Memory B cell (primary cell): ENCODE measurements at regions not wholly inside any gene's neighbourhood (a gene's known extent, or its start where the extent isn't known, plus 50 kb on each side); places are given as distances from the start of the nearest gene placed in this dataset.

ENCODE experiments used
- ATAC-seq: fragments of 150-1000 bp; cut with Tn5 transposase; 2 replicates; pipeline ENCODE4 v1.10.0; 2021; ENCODE audit warnings: low read depth, mild to moderate bottlenecking, moderate library complexity
- DNase-seq, 2 donors: peaks; one replicate each; pipeline ENCODE4 v3.0.0; 2022; ENCODE audit warnings: low spot score in 2 of 2
- H3K27ac Mint-ChIP-seq: one replicate; pipeline ENCODE4 v1.8.0; 2022; ENCODE audit warnings: mild to moderate bottlenecking, moderate library complexity, mixed read lengths
- H3K27me3 Mint-ChIP-seq: one replicate; pipeline ENCODE4 v1.8.0; 2022; ENCODE audit warnings: mixed read lengths
- H3K36me3 Mint-ChIP-seq: one replicate; pipeline ENCODE4 v1.8.0; 2022; ENCODE audit warnings: mild to moderate bottlenecking, mixed read lengths
- H3K4me1 Mint-ChIP-seq: one replicate; pipeline ENCODE4 v1.8.0; 2022; ENCODE audit warnings: mixed read lengths
- H3K4me3 Mint-ChIP-seq: one replicate; pipeline ENCODE4 v1.8.0; 2022; ENCODE audit warnings: mild to moderate bottlenecking, moderate library complexity, mixed read lengths
- H3K9me3 Mint-ChIP-seq: one replicate; pipeline ENCODE4 v1.8.0; 2022; ENCODE audit warnings: mixed read lengths

DNA sequence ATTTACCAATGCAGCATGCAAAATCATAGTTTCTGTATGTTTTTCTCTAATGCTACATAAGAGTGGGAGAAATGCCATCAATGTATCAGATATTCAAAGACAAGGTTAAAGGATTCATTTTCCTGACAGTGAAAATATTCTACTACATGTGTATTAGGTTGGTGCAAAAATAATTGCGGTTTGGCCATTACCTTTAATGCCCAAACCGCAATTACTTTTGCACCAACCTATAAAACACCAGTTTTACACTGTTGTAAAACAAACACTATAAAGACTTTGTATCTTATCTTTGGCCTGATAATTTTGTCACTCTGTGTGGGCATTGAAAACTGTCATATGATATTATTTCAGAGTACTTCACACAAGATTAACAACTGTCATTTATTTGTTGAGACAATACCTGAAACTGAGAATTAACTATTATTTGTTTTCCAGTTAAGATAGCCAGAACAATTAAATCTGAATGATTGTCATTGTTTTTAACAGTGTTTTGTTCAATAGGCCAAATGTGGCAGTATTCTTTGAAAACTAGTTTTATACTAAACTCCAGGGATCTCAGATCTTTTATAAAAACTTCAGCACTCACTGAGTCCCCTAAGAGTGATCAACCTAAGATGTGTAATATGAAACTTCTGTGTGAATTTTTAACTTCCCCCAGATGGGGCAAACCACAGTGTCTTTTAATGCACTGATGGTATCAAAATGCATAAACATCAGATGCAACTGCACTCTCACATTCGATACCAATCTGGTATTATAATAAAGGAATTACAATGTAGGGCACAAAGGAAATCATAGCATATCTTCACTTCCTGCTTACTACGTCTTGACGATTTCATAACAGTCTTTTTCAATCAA, 53.8 kb upstream of the FBN2 start:
- no peak for ATAC-seq
- H3K4me1 Mint-ChIP-seq: no peaks in the 10 kb centered on the region
- no peaks in the 10 kb centered on the region for H3K27me3 Mint-ChIP-seq
- H3K9me3 Mint-ChIP-seq: no peaks in the 10 kb centered on the region
- H3K4me3 Mint-ChIP-seq: no peak overlapping the region
- H3K36me3 Mint-ChIP-seq: no peaks in the 10 kb centered on the region
- no peak overlapping the region for H3K27ac Mint-ChIP-seq
- no peak for DNase-seq

DNA sequence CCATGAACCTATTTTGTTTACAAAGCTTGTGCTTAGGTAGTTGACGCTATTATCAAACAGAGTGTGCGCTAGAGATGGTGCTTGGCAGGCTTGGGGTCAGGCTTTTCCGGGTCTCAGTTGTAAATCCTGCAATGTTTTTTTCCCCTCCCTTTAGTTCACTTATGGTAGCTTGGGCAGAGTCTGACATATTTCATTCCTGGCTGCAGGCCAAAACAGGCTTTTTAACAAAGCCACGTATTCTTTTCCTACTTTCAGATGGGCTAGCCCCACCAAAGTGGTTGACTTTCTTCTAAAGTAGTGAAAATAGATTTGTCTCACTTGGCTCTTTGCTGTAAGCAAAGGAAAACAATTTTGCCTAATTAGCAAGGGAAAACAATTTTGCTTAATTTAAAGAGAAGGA, 58.0 kb upstream of the FBN2 start:
- no peak overlapping the region for H3K27ac Mint-ChIP-seq
- DNase-seq (no peak), ATAC-seq (no peak)
- no peaks in the 10 kb centered on the region for H3K27me3 Mint-ChIP-seq
- no peaks in the 10 kb centered on the region for H3K36me3 Mint-ChIP-seq
- no peaks in the 10 kb centered on the region for H3K9me3 Mint-ChIP-seq
- no peak overlapping the region for H3K4me3 Mint-ChIP-seq
- H3K4me1 Mint-ChIP-seq: no peaks in the 10 kb centered on the region

DNA sequence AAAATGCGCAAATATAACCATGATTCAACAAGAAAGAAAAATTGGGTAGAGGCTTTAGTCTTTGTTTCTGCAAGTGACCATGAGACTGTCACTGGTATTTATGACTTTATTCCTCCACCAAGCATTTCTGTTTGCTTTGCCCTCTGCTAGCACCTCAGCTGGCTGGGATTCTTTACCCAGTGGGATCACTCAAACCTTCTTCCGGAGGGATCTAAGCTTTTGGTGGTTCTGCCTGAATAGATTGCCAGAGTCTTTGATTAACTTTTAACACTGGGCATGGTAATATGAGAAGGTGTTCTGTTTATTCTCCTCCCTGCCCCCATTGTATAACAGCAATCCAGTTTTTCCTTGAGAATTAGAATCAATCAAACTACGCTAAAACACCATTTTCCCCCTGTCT, 59.1 kb upstream of the FBN2 start:
- DNase-seq (no peak), ATAC-seq (no peak)
- Mint-ChIP-seq H3K27ac (no peak overlapping the region), H3K4me1 (no peaks in the 10 kb centered on the region), H3K9me3 (peaks cover 2% of the 10 kb centered on the region), H3K4me3 (no peak overlapping the region), H3K36me3 (no peaks in the 10 kb centered on the region), H3K27me3 (no peaks in the 10 kb centered on the region)

DNA sequence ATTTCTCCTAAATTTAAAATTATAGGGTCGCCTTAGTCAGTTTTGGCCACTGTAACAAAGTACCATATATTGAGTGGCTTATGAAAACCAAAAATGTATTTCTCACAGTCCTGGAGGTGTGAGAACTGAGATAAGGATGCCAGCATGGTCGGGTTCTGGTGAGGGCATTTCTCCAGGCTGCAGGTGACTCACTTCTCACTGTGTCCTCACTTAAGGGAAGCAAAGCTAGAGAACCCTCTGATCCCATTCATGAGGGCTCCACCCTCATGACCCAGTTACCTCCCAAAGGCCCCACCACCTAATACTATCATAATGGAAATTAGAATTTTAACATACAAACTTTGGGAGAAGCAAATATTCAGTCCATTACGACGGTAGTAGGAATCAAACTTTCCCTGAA, 75.1 kb upstream of the FBN2 start:
- H3K4me1 Mint-ChIP-seq: no peaks in the 10 kb centered on the region
- no peaks in the 10 kb centered on the region for H3K27me3 Mint-ChIP-seq
- ATAC-seq: no peak
- peaks cover 2% of the 10 kb centered on the region for H3K9me3 Mint-ChIP-seq
- no peaks in the 10 kb centered on the region for H3K36me3 Mint-ChIP-seq
- H3K4me3 Mint-ChIP-seq: no peak overlapping the region
- DNase-seq: no peak
- no peak overlapping the region for H3K27ac Mint-ChIP-seq

DNA sequence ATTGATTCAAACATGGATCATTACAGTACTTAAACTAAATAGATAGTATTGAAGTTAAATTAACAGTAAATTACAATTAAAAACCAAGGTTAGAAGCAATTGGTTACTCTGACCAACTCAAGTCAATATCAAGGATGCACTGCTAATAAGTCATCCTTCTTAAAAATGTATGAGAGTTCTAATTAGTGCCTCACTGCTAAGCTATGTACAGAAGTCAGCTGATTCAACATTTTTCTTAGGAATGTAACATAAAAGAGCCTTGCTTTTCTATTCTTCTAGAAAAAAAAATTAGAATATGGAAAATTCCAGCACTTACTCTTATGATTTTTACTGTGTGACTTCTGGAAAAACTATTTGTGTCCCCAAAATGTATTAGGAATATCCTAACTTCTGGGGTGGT, 75.7 kb upstream of the FBN2 start:
- ATAC-seq (no peak), DNase-seq (no peak)
- no peaks in the 10 kb centered on the region for H3K4me1 Mint-ChIP-seq
- no peaks in the 10 kb centered on the region for H3K9me3 Mint-ChIP-seq
- no peak overlapping the region for H3K27ac Mint-ChIP-seq
- no peak overlapping the region for H3K4me3 Mint-ChIP-seq
- no peaks in the 10 kb centered on the region for H3K27me3 Mint-ChIP-seq
- no peaks in the 10 kb centered on the region for H3K36me3 Mint-ChIP-seq

DNA sequence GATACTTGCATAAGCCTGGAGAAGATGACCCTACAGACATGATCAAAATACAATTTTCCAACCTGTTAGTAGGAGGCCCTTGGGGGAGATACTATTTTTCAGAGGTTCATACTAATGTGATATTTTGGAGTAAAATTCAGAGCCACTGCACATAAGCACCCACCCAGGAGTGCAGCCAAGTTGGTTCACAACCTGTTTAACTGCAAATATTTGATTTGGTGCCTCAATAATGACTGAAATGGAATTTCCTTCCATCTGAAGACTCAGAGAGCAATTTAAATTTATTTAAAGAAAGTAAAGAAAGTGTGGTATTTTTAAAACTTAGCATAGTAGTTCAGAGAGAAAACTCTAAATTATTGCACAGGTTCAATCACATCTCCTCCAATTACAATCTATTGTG, 77.5 kb upstream of the FBN2 start:
- ATAC-seq: no peak
- DNase-seq: no peak
- no peaks in the 10 kb centered on the region for H3K36me3 Mint-ChIP-seq
- H3K9me3 Mint-ChIP-seq: no peaks in the 10 kb centered on the region
- no peaks in the 10 kb centered on the region for H3K27me3 Mint-ChIP-seq
- H3K27ac Mint-ChIP-seq: no peak overlapping the region
- H3K4me3 Mint-ChIP-seq: no peak overlapping the region
- H3K4me1 Mint-ChIP-seq: no peaks in the 10 kb centered on the region

DNA sequence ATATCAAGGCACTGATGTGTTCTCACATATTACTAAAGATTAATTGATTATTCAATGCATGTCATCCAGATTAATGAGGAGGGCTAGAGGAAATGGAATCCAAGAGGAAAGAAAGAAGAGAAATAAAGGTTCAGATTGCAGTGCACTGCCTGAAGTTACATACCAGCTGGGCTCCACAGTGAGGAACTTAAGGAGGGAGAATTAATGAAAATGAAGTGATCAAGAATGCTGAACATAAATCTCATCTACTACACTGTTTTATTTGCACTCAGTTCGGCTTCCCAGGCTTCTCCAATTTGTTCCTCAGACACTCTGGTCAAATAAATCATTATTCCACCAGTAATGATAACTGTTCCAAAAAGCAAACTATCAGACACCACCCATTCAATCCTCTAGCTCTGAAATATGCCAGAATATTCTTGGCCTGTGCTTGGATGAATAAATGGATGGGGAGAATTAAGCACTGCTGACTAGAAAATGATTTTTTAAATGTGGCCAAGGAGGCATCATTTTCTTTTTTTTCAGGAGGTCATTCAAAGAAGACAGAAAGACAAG, 88.6 kb upstream of the FBN2 start:
- no peaks in the 10 kb centered on the region for H3K36me3 Mint-ChIP-seq
- no peak overlapping the region for H3K27ac Mint-ChIP-seq
- H3K4me1 Mint-ChIP-seq: no peaks in the 10 kb centered on the region
- no peak overlapping the region for H3K4me3 Mint-ChIP-seq
- ATAC-seq: no peak
- no peaks in the 10 kb centered on the region for H3K9me3 Mint-ChIP-seq
- H3K27me3 Mint-ChIP-seq: no peaks in the 10 kb centered on the region
- DNase-seq: no peak

DNA sequence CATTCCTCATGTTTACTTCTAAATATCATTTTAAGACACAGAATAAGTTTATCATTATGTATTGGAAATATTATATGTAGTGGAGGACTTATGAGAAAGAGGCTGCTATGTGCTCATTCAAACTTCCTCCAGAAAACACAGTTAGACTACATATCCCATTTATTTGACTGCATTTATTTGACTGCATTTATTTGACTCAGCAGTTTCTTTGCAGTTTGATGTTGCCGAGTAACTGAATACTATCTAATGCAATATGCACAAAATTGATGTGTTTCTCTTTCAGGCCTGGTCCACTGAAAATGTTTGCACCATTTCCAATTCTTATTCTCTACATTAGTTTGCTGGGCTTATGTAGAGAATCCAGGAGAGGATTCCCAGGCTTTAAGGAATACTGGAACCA, 89.9 kb upstream of the FBN2 start:
- no peaks in the 10 kb centered on the region for H3K9me3 Mint-ChIP-seq
- H3K27ac Mint-ChIP-seq: no peak overlapping the region
- H3K36me3 Mint-ChIP-seq: no peaks in the 10 kb centered on the region
- no peaks in the 10 kb centered on the region for H3K4me1 Mint-ChIP-seq
- no peak overlapping the region for H3K4me3 Mint-ChIP-seq
- ATAC-seq (no peak), DNase-seq (no peak)
- H3K27me3 Mint-ChIP-seq: no peaks in the 10 kb centered on the region

DNA sequence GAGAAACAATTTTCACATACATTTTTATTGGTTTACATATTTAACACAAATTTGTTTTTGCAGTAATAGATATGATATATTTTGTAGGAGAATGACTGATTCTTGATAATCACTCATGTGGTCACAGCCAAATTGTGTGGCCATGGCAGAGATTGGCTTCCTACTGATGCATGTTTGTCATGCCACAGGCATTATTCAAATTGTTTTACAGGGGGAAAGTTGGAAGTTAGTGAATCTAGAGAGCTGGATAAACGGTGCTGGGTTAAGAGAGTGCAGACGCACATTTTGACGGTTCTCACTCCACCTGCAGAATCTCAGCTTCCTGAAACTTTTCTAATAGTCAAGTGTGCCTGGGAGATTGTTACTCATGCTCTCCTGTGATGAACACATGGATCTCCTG, 91.1 kb upstream of the FBN2 start:
- Mint-ChIP-seq H3K4me1 (no peaks in the 10 kb centered on the region), H3K4me3 (no peak overlapping the region), H3K9me3 (no peaks in the 10 kb centered on the region), H3K27me3 (no peaks in the 10 kb centered on the region), H3K36me3 (no peaks in the 10 kb centered on the region), H3K27ac (no peak overlapping the region)
- no peak for DNase-seq
- no peak for ATAC-seq

DNA sequence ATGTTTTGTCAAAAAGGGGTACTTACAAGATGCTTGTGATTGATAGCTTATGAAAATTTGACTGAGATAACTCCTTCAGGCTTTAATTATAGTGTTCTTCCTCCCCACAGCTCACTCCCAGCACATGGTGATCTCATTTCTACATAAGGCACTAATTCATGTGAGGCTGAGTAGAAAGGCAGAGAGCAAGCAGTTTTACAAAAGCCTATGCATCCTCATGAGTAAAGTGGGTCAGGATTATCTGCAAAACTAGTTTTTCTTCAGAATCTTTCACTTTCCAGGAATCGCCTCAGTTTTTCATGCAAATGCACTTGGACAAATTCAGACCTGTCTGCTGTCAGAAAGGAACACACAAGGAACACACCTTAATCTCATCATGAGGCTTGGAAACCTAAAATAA, 92.1 kb upstream of the FBN2 start:
- DNase-seq: no peak
- H3K9me3 Mint-ChIP-seq: no peaks in the 10 kb centered on the region
- ATAC-seq: no peak
- H3K4me3 Mint-ChIP-seq: no peak overlapping the region
- H3K36me3 Mint-ChIP-seq: no peaks in the 10 kb centered on the region
- no peaks in the 10 kb centered on the region for H3K4me1 Mint-ChIP-seq
- no peaks in the 10 kb centered on the region for H3K27me3 Mint-ChIP-seq
- no peak overlapping the region for H3K27ac Mint-ChIP-seq

DNA sequence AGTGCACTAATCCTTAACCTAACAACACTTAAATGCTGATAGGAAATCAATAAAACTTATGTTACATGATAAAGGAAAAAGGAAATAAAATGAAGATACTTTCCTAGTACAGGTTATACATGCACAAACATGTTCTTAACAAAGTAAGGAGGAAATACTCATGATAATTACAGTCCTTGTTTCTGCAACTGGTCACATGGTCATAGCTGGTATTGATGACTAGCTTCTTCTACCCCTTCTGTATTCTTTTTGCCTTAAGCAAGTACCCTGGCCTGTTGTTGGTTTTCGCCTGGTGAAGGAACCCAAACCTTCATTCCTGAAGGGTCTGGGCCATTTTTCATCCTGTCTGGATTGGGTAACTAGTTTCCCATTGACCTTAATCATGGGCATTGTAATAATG, 93.7 kb upstream of the FBN2 start:
- Mint-ChIP-seq H3K36me3 (no peaks in the 10 kb centered on the region), H3K4me3 (no peak overlapping the region), H3K27me3 (no peaks in the 10 kb centered on the region), H3K27ac (no peak overlapping the region), H3K4me1 (no peaks in the 10 kb centered on the region), H3K9me3 (no peaks in the 10 kb centered on the region)
- DNase-seq: no peak
- ATAC-seq: no peak

DNA sequence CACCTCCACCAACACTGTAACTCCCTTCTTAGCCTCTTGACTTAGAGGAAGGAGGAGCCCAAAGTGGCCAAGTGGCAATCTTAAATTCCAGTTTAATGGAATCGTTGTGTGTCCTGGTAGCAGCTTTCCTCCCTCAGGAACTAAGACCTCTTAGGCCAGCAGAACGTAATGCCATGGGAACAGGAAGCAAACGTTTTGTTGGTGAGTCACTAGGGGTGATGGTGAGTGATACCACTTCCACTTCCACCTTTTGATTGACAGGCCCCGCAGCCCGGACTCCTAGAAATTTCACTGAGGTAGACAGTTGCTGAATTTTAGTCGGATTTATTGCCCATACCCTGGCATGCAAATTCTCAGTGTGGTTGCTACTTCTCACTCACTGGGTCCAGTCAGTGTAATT, 94.2 kb upstream of the FBN2 start:
- H3K9me3 Mint-ChIP-seq: no peaks in the 10 kb centered on the region
- no peak for DNase-seq
- no peak overlapping the region for H3K27ac Mint-ChIP-seq
- ATAC-seq: no peak
- H3K4me1 Mint-ChIP-seq: no peaks in the 10 kb centered on the region
- no peak overlapping the region for H3K4me3 Mint-ChIP-seq
- H3K36me3 Mint-ChIP-seq: no peaks in the 10 kb centered on the region
- no peaks in the 10 kb centered on the region for H3K27me3 Mint-ChIP-seq

DNA sequence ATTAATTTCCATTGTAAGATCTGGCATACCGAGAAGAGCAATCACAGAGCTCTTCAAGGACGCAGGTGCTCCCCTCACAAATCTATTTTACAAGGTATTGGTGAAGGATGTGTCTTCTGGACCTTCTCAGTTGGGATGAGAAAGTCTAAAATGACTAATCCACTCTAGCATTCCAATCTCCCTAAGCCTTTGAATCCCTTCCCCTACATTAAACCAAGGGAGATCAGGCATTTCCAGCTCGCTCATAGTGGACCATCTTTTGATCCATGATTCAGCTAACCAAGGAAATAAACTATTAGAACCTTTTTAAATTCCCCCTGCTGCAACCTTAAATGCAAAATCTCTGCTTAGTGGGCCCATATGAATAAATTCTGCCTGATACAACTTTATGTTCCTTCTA, 95.9 kb upstream of the FBN2 start:
- DNase-seq: no peak
- Mint-ChIP-seq H3K4me3 (no peak overlapping the region), H3K36me3 (no peaks in the 10 kb centered on the region), H3K9me3 (no peaks in the 10 kb centered on the region), H3K27me3 (no peaks in the 10 kb centered on the region), H3K4me1 (no peaks in the 10 kb centered on the region), H3K27ac (no peak overlapping the region)
- ATAC-seq: no peak

DNA sequence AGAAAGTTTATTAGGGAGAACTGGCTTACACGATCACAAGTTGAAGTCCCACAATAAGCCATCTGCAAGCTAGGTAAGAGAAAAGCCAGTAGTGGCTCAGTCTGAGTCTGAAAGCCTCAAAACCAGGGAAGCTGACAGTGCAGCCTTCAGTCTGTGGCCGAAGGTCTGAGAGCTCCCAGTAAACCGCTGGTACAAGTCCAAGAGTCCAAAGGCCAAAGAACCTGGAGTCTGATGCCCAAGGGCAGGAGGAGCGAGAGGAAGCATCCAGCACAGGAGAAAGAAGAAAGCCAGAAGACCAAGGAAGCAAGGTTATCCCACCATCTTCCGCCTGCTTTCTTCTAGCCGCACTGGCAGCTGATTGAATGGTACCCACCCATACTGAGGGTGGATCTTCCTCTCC, 97.3 kb upstream of the FBN2 start:
- Mint-ChIP-seq H3K9me3 (no peaks in the 10 kb centered on the region), H3K27ac (no peak overlapping the region), H3K36me3 (no peaks in the 10 kb centered on the region), H3K4me3 (no peak overlapping the region), H3K4me1 (no peaks in the 10 kb centered on the region), H3K27me3 (no peaks in the 10 kb centered on the region)
- DNase-seq: no peak
- no peak for ATAC-seq

DNA sequence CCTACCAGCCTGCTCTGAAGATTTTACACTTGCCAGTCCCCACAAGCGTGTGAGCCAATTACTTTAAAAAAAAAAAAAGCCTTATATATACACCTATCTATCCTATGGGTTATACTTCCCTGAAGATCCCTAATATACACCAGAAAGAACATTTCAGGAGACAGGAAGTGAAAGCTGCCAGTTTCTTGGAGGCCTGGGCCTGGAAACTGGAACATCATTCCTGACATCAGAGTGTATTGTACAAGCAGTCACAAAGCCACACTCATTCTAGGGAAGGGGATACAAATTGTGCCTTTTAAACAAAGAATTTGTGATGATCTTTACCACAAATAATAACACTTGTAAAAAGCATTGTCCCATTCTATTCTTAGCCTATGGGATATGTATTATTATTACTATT, 98.3 kb upstream of the FBN2 start:
- no peak for DNase-seq
- Mint-ChIP-seq H3K4me3 (no peak overlapping the region), H3K27me3 (peaks cover 3% of the 10 kb centered on the region), H3K4me1 (no peaks in the 10 kb centered on the region), H3K27ac (no peak overlapping the region), H3K9me3 (no peaks in the 10 kb centered on the region), H3K36me3 (no peaks in the 10 kb centered on the region)
- no peak for ATAC-seq
